ENCODE measurements at regions not wholly inside any gene's neighbourhood (a gene's known extent, or its start where the extent isn't known, plus 50 kb on each side); places are given as distances from the start of the nearest gene placed in this dataset.

DNA sequence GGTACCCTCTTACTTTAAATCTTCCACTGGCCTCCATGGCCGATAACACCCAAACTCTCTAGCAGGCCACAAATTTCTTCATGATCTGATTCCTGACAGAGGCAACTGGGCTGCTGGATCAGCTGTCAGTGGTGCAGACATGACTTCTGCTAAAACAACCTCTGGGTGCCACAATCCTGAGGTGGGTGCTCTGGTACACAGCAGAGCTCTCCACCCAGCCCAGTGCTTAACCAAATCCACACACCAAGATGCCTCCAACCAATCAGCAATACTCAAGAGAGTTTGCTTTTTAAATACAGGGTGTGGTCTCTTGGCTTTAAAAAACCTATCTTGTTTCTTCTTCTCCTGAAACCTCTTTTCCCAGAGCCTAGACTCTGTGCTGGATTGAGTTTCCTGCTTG is 126.6 kb upstream of the SPACA1 start:
- no peak for TF ChIP-seq POLR2AphosphoS5 (IDR thresholded peaks at IDR 0.05)
- TF ChIP-seq, protein P1, sequence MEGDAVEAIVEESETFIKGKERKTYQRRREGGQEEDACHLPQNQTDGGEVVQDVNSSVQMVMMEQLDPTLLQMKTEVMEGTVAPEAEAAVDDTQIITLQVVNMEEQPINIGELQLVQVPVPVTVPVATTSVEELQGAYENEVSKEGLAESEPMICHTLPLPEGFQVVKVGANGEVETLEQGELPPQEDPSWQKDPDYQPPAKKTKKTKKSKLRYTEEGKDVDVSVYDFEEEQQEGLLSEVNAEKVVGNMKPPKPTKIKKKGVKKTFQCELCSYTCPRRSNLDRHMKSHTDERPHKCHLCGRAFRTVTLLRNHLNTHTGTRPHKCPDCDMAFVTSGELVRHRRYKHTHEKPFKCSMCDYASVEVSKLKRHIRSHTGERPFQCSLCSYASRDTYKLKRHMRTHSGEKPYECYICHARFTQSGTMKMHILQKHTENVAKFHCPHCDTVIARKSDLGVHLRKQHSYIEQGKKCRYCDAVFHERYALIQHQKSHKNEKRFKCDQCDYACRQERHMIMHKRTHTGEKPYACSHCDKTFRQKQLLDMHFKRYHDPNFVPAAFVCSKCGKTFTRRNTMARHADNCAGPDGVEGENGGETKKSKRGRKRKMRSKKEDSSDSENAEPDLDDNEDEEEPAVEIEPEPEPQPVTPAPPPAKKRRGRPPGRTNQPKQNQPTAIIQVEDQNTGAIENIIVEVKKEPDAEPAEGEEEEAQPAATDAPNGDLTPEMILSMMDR (IDR thresholded peaks at IDR 0.05) = no peak
- TF ChIP-seq EP300 (IDR thresholded peaks at IDR 0.05) = no peak
